H1 (cell line): ENCODE measurements at regions not wholly inside any gene's neighbourhood (a gene's known extent, or its start where the extent isn't known, plus 50 kb on each side); places are given as distances from the start of the nearest gene placed in this dataset.

Experiments used
- CTCF ChIP-seq, 3 experiments: IDR thresholded peaks; 1 replicate in 2 of 3; 2 replicates in 1 of 3; pipeline versions ENCODE4 v1.5.1 to v1.6.1; 2011; ENCODE audit warnings: low read length in 3 of 3, mild to moderate bottlenecking in 3 of 3, inconsistent platforms in 2 of 3, low read depth in 1 of 3, moderate library complexity in 1 of 3; ENCODE audit not compliant: insufficient read depth in 1 of 3; ENCODE audit errors: control extremely low read depth in 1 of 3
- GTF2F1 ChIP-seq: IDR thresholded peaks from 2 replicates; pipeline ENCODE4 v1.6.1; 2012; ENCODE audit warnings: low read depth, low read length, improper control_type of control experiment, borderline replicate concordance
- POLR2AphosphoS5 ChIP-seq: IDR thresholded peaks from 2 replicates; pipeline ENCODE4 v1.6.1; 2011; ENCODE audit warnings: low read depth, low read length

GRCh38 chr10:90462749-90463470 lies 394.9 kb downstream of the HTR7 start:
- TF ChIP-seq GTF2F1 (no peak), CTCF (IDR thresholded peaks at IDR 0.05; ENCODE audit: control extremely low read depth in 1 of 3, insufficient read depth in 1 of 3, low read depth in 1 of 3, low read length in 3 of 3) (peak in 2 of 3 experiments; percentile 2 to 17; a peak in 2 of 4 replicates), POLR2AphosphoS5 (no peak)
